ENCODE measurements at regions not wholly inside any gene's neighbourhood (a gene's known extent, or its start where the extent isn't known, plus 50 kb on each side); places are given as distances from the start of the nearest gene placed in this dataset.

DNA sequence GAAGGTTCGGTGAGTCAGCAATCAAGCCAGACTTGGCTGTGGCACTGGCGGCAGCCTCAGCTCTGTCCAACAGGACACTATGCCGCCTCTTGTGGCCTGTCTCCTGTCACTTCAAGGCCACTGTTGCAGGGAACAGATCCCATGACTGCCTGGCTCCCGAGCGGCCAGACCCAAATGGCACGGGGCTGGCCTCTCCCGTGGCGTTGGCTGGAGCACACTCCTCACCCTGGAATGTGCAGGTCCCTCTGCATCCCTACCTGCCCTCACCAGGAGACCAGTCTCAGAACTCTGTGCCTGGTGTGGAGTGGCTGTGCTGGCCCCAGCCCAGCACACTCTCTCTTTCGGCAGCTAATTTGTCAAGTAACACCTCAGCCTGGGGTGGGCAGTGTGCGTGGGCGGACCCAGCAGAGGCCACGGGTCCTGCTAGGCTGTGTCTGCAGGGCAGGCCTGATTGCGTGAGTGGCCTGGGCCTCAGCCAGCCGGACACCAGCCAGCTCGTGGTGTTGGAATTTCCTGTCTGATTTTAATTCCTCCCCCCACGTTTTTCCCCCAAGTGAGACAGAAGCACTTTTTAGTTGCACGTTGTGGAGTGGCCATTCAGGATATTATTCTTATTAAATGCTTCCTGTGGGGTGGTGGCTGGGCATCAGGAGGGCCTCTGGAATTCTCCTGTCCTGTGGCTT, 179.3 kb downstream of the GLI2 start:
- TF ChIP-seq RAD21 (conservative IDR thresholded peaks at IDR 0.05), result no peak
- Histone ChIP-seq H3F3A (ENCODE audit: insufficient read depth, low read length, poor library complexity, severe bottlenecking) (no peaks in the 10 kb centered on the region), H3K4me2 (ENCODE audit: low read length) (no peak overlapping the region), H3K9me2 (ENCODE audit: insufficient read depth, low read length) (no peaks in the 10 kb centered on the region), H3K27me3 (ENCODE audit: insufficient read depth, low read depth, low read length) (no peaks in the 10 kb centered on the region), H3K9ac (ENCODE audit: low read length) (no peak overlapping the region), H3K27ac (ENCODE audit: low read length) (no peak overlapping the region), H2AFZ (ENCODE audit: low read depth, low read length) (no peak overlapping the region), H3K79me2 (replicated peaks; ENCODE audit: insufficient read depth, low read length) (no peaks in the 10 kb centered on the region), H4K20me1 (ENCODE audit: insufficient read depth) (no peaks in the 10 kb centered on the region), H3K36me3 (ENCODE audit: insufficient read depth, low read length) (no peaks in the 10 kb centered on the region), H3K9me3 (ENCODE audit: low read length) (no peaks in the 10 kb centered on the region), H3K4me3 (ENCODE audit: low read length) (no peak overlapping the region)

GRCh38 chr2:120915670-120916069, 180.0 kb downstream of the GLI2 start:
- no peak overlapping the region for H3K27ac ChIP-seq (ENCODE audit: low read length)
- H2AFZ ChIP-seq (ENCODE audit: low read depth, low read length), result no peak overlapping the region
- H3K27me3 ChIP-seq (ENCODE audit: insufficient read depth, low read depth, low read length), result no peaks in the 10 kb centered on the region
- H3K4me3 ChIP-seq (ENCODE audit: low read length), result no peak overlapping the region
- H3F3A ChIP-seq (ENCODE audit: insufficient read depth, low read length, poor library complexity, severe bottlenecking), result no peaks in the 10 kb centered on the region
- H3K9me3 ChIP-seq (ENCODE audit: low read length), result no peaks in the 10 kb centered on the region
- H3K4me2 ChIP-seq (ENCODE audit: low read length), result no peak overlapping the region
- TF ChIP-seq MXI1 (conservative IDR thresholded peaks at IDR 0.05; ENCODE audit: poor library complexity, severe bottlenecking) (no peak), SMC3 (conservative IDR thresholded peaks at IDR 0.05; ENCODE audit: poor library complexity) (no peak), EP300 (conservative IDR thresholded peaks at IDR 0.05; ENCODE audit: poor library complexity, severe bottlenecking) (no peak), TAF1 (IDR thresholded peaks at IDR 0.05; ENCODE audit: low read depth) (no peak), REST (IDR thresholded peaks at IDR 0.05; ENCODE audit: borderline replicate concordance) (no peak), POLR2AphosphoS5 (IDR thresholded peaks at IDR 0.05) (no peak), RAD21 (conservative IDR thresholded peaks at IDR 0.05) (no peak), EZH2 (IDR thresholded peaks at IDR 0.05; ENCODE audit: borderline replicate concordance, insufficient read depth, low read length, poor library complexity, severe bottlenecking) (no peak)
- TF ChIP-seq, protein P1, sequence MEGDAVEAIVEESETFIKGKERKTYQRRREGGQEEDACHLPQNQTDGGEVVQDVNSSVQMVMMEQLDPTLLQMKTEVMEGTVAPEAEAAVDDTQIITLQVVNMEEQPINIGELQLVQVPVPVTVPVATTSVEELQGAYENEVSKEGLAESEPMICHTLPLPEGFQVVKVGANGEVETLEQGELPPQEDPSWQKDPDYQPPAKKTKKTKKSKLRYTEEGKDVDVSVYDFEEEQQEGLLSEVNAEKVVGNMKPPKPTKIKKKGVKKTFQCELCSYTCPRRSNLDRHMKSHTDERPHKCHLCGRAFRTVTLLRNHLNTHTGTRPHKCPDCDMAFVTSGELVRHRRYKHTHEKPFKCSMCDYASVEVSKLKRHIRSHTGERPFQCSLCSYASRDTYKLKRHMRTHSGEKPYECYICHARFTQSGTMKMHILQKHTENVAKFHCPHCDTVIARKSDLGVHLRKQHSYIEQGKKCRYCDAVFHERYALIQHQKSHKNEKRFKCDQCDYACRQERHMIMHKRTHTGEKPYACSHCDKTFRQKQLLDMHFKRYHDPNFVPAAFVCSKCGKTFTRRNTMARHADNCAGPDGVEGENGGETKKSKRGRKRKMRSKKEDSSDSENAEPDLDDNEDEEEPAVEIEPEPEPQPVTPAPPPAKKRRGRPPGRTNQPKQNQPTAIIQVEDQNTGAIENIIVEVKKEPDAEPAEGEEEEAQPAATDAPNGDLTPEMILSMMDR (IDR thresholded peaks at IDR 0.05; ENCODE audit: poor library complexity, severe bottlenecking), result no peak
- no peaks in the 10 kb centered on the region for H3K36me3 ChIP-seq (ENCODE audit: insufficient read depth, low read length)
- H3K9ac ChIP-seq (ENCODE audit: low read length), result no peak overlapping the region
- no peaks in the 10 kb centered on the region for H3K79me2 ChIP-seq (replicated peaks; ENCODE audit: insufficient read depth, low read length)
- no peaks in the 10 kb centered on the region for H3K9me2 ChIP-seq (ENCODE audit: insufficient read depth, low read length)
- no peaks in the 10 kb centered on the region for H4K20me1 ChIP-seq (ENCODE audit: insufficient read depth)

Measured in neural cell (in vitro differentiated cells).